Cardiac muscle cell (in vitro differentiated cells and primary cell): ENCODE measurements at regions not wholly inside any gene's neighbourhood (a gene's known extent, or its start where the extent isn't known, plus 50 kb on each side); places are given as distances from the start of the nearest gene placed in this dataset.
A peak's percentile ranks its signal among the peaks of the same experiment; 100 is the strongest.

Source experiments
- DNase-seq, 2 donors: peaks; one replicate each; pipeline versions ENCODE4 v3.0.0 to v3.0.0-alpha.2; 2010 to 2017; ENCODE audit warnings: low read depth in 1 of 2, low spot score in 1 of 2
- H3K27ac ChIP-seq: fragments of 200-600 bp; sonication (generic); 2 replicates; pipeline ENCODE4 v1.5.1; 2016
- H3K27me3 ChIP-seq: fragments of 200-600 bp; sonication (generic); 2 replicates; pipeline ENCODE4 v1.6.0; 2016; ENCODE audit warnings: control low read depth
- H3K36me3 ChIP-seq: fragments of 200-600 bp; sonication (generic); 2 replicates; pipeline ENCODE4 v1.5.1; 2016; ENCODE audit warnings: control low read depth
- H3K4me1 ChIP-seq: fragments of 200-600 bp; sonication (generic); 2 replicates; pipeline ENCODE4 v1.8.1; 2017; ENCODE audit warnings: low read depth, mild to moderate bottlenecking, mixed run types
- H3K4me3 ChIP-seq: fragments of 200-600 bp; sonication (generic); 2 replicates; pipeline ENCODE4 v1.5.1; 2016; ENCODE audit warnings: mild to moderate bottlenecking
- H3K9me3 ChIP-seq: fragments of 200-600 bp; sonication (generic); 2 replicates; pipeline ENCODE4 v1.5.1; 2017; ENCODE audit warnings: low read depth, mild to moderate bottlenecking, control low read depth
- TF ChIP-seq, protein P1 (sequence below): IDR thresholded peaks from 2 replicates; pipeline ENCODE4 v1.5.1; 2012; ENCODE audit warnings: low read depth, mild to moderate bottlenecking, low read length

DNA sequence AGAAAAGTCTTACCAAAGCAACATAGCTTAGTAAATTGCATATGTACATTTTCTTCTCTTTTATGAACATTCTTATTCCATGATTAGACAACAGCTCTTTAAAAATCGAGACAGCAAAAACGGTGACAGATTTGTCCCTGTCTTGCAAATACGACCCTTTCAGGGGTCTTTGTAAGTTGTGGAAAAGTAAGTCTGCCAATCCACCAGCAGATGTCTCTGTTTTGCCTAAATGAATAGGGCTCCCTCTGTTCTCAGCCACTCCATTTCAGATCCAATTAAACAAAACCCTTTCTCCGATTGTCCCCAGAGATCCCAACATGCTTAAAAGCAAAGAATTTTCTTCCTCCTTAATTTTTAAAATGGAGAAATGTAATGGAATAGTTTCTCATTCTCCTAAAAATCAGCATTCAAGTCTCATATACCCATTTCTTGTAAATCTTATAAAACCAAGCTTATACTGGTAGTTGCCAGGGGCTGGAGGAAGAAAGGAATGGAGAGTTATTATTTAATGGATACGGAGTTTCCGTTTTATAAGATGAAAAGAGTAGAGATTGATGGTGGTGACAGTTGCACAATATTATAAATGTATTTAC lies 61.0 kb upstream of the NFE2L3 start:
- H3K4me1 ChIP-seq = no peaks in the 10 kb centered on the region
- H3K27ac ChIP-seq = no peak overlapping the region
- peak; percentile 69 to 82 for DNase-seq
- no peaks in the 10 kb centered on the region for H3K9me3 ChIP-seq
- H3K27me3 ChIP-seq = no peaks in the 10 kb centered on the region
- no peak overlapping the region for H3K4me3 ChIP-seq
- TF ChIP-seq, protein P1, sequence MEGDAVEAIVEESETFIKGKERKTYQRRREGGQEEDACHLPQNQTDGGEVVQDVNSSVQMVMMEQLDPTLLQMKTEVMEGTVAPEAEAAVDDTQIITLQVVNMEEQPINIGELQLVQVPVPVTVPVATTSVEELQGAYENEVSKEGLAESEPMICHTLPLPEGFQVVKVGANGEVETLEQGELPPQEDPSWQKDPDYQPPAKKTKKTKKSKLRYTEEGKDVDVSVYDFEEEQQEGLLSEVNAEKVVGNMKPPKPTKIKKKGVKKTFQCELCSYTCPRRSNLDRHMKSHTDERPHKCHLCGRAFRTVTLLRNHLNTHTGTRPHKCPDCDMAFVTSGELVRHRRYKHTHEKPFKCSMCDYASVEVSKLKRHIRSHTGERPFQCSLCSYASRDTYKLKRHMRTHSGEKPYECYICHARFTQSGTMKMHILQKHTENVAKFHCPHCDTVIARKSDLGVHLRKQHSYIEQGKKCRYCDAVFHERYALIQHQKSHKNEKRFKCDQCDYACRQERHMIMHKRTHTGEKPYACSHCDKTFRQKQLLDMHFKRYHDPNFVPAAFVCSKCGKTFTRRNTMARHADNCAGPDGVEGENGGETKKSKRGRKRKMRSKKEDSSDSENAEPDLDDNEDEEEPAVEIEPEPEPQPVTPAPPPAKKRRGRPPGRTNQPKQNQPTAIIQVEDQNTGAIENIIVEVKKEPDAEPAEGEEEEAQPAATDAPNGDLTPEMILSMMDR = peak; percentile 71
- H3K36me3 ChIP-seq = no peaks in the 10 kb centered on the region

DNA sequence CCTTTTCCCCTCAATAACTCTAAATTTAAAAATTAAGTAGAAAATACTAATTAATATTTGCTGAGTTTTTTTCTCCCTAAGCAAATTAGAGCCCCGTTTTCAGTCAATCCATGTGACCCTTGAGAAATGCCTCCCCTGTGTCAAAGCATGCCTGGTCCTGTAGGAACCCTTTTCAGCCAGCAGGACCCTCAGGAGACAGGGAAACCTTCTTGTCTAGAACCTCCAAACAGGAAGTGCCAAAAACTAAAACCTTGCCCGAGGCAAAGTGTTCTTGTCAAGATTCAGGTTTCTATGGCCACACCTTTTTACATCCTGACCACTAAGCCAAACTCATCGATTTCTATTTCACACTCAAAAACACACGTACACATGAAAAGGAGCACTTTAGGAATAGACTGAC lies 60.1 kb upstream of the NFE2L3 start:
- TF ChIP-seq, protein P1 = no peak
- Histone ChIP-seq H3K27ac (no peak overlapping the region), H3K9me3 (no peaks in the 10 kb centered on the region), H3K4me1 (no peaks in the 10 kb centered on the region), H3K36me3 (no peaks in the 10 kb centered on the region), H3K4me3 (no peak overlapping the region), H3K27me3 (no peaks in the 10 kb centered on the region)
- peak in 1 of 2 donors; percentile 16 for DNase-seq

DNA sequence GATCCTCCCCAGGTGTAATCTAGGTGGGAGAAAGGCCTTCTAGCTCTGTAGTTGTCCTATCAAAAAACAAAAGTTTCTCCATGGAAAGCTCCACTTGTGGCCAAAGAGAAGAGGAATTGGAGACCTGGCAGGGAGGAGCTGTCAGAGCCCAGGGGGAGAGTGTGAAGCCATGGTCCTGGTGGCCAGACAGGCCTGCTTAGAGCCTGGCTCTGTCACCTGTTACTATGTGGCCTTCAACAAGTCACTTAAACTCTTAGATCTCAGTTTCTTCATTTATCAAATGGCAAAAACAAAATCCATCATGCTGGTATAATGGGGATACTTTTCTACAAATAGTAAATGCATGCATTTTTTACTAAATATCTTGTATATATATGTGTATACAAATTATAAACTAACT lies 59.0 kb upstream of the NFE2L3 start:
- no peaks in the 10 kb centered on the region for H3K27me3 ChIP-seq
- peak in 1 of 2 donors; percentile 36 for DNase-seq
- H3K36me3 ChIP-seq = no peaks in the 10 kb centered on the region
- TF ChIP-seq, protein P1 = no peak
- H3K27ac ChIP-seq = no peak overlapping the region
- no peaks in the 10 kb centered on the region for H3K9me3 ChIP-seq
- H3K4me1 ChIP-seq = no peaks in the 10 kb centered on the region
- H3K4me3 ChIP-seq = no peak overlapping the region

DNA sequence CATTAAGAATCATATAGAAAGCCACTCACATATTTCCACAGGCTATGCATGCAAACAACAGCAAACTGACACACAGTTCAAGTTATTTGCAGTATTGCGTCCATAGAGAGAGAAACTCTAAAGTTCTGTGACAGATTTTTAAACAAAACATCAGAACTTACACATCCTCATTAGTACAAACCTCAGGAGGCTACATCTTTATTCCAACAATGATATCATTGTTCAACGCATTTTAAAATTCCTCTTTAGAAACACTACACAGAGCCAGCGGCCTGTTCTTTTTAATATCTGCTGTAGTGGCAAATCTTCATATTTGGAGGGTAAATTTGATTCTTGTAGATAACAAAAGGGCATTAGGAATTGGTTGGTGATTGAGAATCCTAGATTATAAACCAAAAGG lies 55.9 kb upstream of the NFE2L3 start:
- TF ChIP-seq, protein P1 = no peak
- no peaks in the 10 kb centered on the region for H3K4me1 ChIP-seq
- H3K9me3 ChIP-seq = no peaks in the 10 kb centered on the region
- no peaks in the 10 kb centered on the region for H3K36me3 ChIP-seq
- no peaks in the 10 kb centered on the region for H3K27me3 ChIP-seq
- no peak overlapping the region for H3K4me3 ChIP-seq
- DNase-seq = no peak
- H3K27ac ChIP-seq = no peak overlapping the region

DNA sequence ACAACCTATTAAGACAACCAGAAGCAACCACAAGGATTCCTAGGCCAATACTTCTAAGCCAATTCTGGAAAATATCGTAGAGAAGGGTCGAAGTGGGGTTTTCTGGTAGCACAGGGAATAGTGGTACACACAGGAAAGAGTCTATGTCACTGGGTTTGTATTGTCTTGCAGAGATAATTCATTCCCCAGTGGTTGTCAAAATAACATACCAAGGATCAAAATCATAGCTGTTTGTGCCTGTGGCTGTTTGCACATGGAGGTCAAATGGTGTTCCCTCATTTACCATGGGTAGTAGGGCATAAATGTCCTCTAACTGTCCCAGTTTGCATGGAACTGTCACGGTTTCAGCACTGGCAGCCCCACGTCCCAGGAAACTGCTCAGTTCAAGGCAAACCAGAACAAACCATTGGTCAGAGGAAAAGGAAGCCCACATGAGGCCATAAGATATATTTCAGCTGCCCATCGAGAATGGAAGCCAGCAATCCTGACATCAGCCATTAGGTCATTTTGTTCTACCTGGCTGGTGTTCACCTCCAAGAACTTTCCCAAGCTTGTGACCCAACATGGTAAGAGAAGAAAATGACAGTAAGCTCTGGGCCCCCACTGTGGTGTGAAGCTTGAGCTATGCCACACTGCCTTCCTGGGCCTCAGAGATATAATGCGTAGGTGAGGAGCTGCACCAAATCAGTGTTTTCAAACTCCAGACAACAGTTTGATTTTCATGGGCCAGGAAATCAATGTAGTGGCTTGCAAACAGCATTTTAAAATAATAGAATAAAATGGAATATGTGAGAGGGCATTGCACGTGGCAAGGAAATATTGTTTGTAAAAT lies 53.9 kb upstream of the NFE2L3 start:
- Histone ChIP-seq H3K36me3 (no peaks in the 10 kb centered on the region), H3K4me1 (no peaks in the 10 kb centered on the region), H3K9me3 (no peaks in the 10 kb centered on the region), H3K4me3 (no peak overlapping the region), H3K27ac (no peak overlapping the region), H3K27me3 (no peaks in the 10 kb centered on the region)
- DNase-seq = no peak
- TF ChIP-seq, protein P1 = no peak
